Colonic mucosa (tissue), 4 donors: ENCODE measurements at regions not wholly inside any gene's neighbourhood (a gene's known extent, or its start where the extent isn't known, plus 50 kb on each side); places are given as distances from the start of the nearest gene placed in this dataset.

ENCODE experiments used
- DNase-seq: peaks from one replicate; pipeline ENCODE4 v3.0.0-alpha.2; 2020
- H3K27ac ChIP-seq: fragments of 200-600 bp; one replicate; pipeline ENCODE4 v1.8.0; 2021
- H3K27me3 ChIP-seq: fragments of 200-600 bp; one replicate; pipeline ENCODE4 v1.8.0; 2021
- H3K36me3 ChIP-seq: fragments of 200-600 bp; one replicate; pipeline ENCODE4 v1.8.0; 2021
- H3K4me1 ChIP-seq: fragments of 200-600 bp; one replicate; pipeline ENCODE4 v1.8.0; 2021; ENCODE audit warnings: mild to moderate bottlenecking
- H3K4me3 ChIP-seq: fragments of 200-600 bp; one replicate; pipeline ENCODE4 v1.8.0; 2021
- H3K9ac ChIP-seq, 2 donors: one replicate each; pipeline ENCODE4 v1.7.0; 2013; ENCODE audit warnings: control low read depth in 2 of 2, low read depth in 2 of 2, low read length in 2 of 2
- H3K9me3 ChIP-seq: fragments of 200-600 bp; one replicate; pipeline ENCODE4 v1.8.0; 2021
- CTCF ChIP-seq: fragments of 200-600 bp; IDR thresholded peaks from one replicate; pipeline ENCODE4 v1.8.0; 2022; ENCODE audit warnings: antibody characterized with exemption, mild to moderate bottlenecking
- intact Hi-C: fragments of 100-400 bp; cut with DNase I; formaldehyde crosslinking; loops from one replicate; pipeline ENCODE4 v1.14.1; 2022
- donor health status: healthy.
- donor health status: DM: no; HTN: no; CAD: no.
- donor health status: DM: no; HTN: no; CAD: no.

- Histone ChIP-seq H3K9me3 (no peaks in the 10 kb centered on the region), H3K4me1 (no peaks in the 10 kb centered on the region), H3K4me3 (no peak overlapping the region), H3K36me3 (no peaks in the 10 kb centered on the region), H3K9ac (no peak overlapping the region), H3K27ac (no peak overlapping the region), H3K27me3 (no peaks in the 10 kb centered on the region)
- intact Hi-C loops = loop anchor here (10.0 kb wide), 1 partner anchor 89 kb away; no protein-coding TSS in a partner anchor
- no peak for TF ChIP-seq CTCF
- no peak for DNase-seq
These were observed 101.4 kb upstream of the ARHGAP42 start for GRCh38 chr11:100585728-100586127.

DNA sequence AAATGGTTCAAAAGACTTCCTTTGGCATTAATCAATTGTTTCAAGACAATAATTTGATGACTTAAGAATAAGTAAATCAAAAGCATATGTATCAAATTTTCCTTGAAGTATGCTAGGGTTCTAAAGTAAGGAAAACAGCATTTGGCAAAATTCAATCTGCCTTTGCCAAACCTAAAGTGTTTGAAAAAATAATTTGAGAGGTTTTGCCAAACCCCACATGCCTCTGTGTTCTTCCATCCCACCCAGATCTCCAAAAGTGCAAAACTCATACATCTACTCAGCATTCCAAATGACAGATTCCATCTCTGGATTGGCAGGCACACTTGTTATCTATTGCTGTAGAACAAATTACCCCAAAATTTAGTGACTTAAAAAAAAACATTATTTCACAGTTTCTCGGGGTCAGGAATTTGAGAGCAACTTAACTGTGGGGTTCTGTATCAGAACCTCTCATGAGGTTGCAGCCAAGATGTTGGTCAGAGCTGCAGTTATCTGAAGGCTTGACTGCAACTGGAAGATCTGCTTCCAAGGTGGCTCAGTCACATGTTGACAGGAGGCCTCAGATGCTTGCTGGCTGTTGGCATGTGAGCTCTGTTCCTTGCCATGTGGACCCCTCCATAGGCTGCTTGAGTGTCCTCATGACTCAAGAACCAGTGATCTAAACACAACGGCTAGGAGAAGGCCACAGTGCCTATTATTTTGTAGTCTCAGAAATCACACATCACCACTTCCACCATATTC lies 100.6 kb upstream of the ARHGAP42 start:
- no peak for DNase-seq
- H3K9ac ChIP-seq = no peak overlapping the region
- no peak overlapping the region for H3K27ac ChIP-seq
- TF ChIP-seq CTCF = no peak
- H3K9me3 ChIP-seq = no peaks in the 10 kb centered on the region
- H3K4me3 ChIP-seq = no peak overlapping the region
- H3K36me3 ChIP-seq = no peaks in the 10 kb centered on the region
- no peaks in the 10 kb centered on the region for H3K27me3 ChIP-seq
- no peaks in the 10 kb centered on the region for H3K4me1 ChIP-seq
- intact Hi-C loops = loop anchor here (10.0 kb wide), 1 partner anchor 88 kb away; no protein-coding TSS in a partner anchor

GRCh38 chr11:100592619-100593260 lies 94.3 kb upstream of the ARHGAP42 start:
- intact Hi-C loops = no loop called here
- TF ChIP-seq CTCF = no peak
- no peak overlapping the region for H3K27ac ChIP-seq

DNA sequence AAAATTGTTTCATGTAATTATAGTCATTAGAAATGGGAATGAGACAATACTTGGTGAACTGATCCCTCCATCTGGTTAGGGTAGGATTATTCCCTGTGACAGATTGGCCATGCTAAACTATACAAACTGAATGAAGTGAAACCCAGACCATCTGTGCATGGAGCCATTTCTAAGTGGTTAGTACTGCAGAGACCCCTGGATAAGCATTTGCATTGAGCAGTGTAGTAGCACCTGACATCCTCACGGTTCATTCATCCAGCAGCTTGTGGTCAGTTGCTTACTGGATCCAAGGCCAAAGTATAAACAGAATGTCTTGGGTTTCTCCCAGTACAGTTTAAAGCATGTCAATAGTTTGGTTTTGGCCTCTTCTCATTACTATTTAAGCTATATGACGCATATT lies 93.8 kb upstream of the ARHGAP42 start:
- no peak for TF ChIP-seq CTCF
- H3K27me3 ChIP-seq = no peaks in the 10 kb centered on the region
- DNase-seq = no peak
- no peak overlapping the region for H3K4me3 ChIP-seq
- intact Hi-C loops = no loop called here
- no peaks in the 10 kb centered on the region for H3K36me3 ChIP-seq
- no peaks in the 10 kb centered on the region for H3K9me3 ChIP-seq
- H3K9ac ChIP-seq = no peak overlapping the region
- no peaks in the 10 kb centered on the region for H3K4me1 ChIP-seq
- no peak overlapping the region for H3K27ac ChIP-seq

More at GRCh38 chr11:100592619-100593260, 94.3 kb upstream of the ARHGAP42 start:
- H3K27me3 ChIP-seq = no peaks in the 10 kb centered on the region
- no peaks in the 10 kb centered on the region for H3K4me1 ChIP-seq
- no peaks in the 10 kb centered on the region for H3K9me3 ChIP-seq
- DNase-seq = no peak
- H3K36me3 ChIP-seq = no peaks in the 10 kb centered on the region
- H3K4me3 ChIP-seq = no peak overlapping the region
- H3K9ac ChIP-seq = no peak overlapping the region

DNA sequence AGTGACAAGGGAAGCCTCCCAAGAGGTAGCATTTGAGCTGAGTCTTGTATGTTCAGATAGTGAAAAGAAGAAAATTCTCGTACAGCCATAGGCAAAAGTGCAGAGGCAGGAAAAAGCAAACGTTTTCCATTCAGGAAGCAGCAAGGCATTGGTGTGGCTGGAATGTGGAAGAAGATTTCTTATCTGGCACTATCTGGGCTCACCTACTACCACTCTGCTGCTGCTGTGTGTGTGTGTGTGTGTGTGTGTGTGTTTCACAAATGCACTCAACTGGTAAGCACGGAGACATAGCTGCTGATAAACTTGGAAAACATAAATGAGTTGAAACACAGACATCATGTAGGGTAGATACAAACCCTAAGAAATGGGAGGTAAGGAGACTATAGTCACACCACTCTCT lies 92.8 kb upstream of the ARHGAP42 start:
- Histone ChIP-seq H3K9ac (no peak overlapping the region), H3K4me3 (no peak overlapping the region), H3K36me3 (no peaks in the 10 kb centered on the region), H3K27ac (no peak overlapping the region), H3K9me3 (no peaks in the 10 kb centered on the region), H3K27me3 (no peaks in the 10 kb centered on the region), H3K4me1 (no peaks in the 10 kb centered on the region)
- no peak for DNase-seq
- intact Hi-C loops = no loop called here
- no peak for TF ChIP-seq CTCF
